Right lobe of liver (tissue), 6 donors: ENCODE measurements at regions not wholly inside any gene's neighbourhood (a gene's known extent, or its start where the extent isn't known, plus 50 kb on each side); places are given as distances from the start of the nearest gene placed in this dataset.

Source experiments
- ATAC-seq, 4 donors: fragments of 200-7000 bp; cut with Tn5 transposase; one replicate each; pipeline ENCODE4 v1.9.1; 2020; ENCODE audit warnings: mild to moderate bottlenecking in 4 of 4, moderate library complexity in 4 of 4
- DNase-seq, 3 donors: peaks; one replicate each; pipeline ENCODE4 v3.0.0-alpha.2; 2020
- H3K27ac ChIP-seq, 3 donors: fragments of 200-600 bp; one replicate each; pipeline ENCODE4 v1.8.0; 2022
- H3K27me3 ChIP-seq, 2 donors: fragments of 200-600 bp; one replicate each; pipeline ENCODE4 v1.8.0; 2022
- H3K36me3 ChIP-seq, 4 donors: fragments of 200-600 bp; sonication (generic) in 1 of 4; one replicate each; pipeline versions ENCODE4 v1.5.1 to v1.8.0; 2017 to 2022; ENCODE audit warnings: control low read depth in 1 of 4
- H3K4me1 ChIP-seq, 4 donors: fragments of 200-600 bp; sonication (generic) in 1 of 4; one replicate each; pipeline versions ENCODE4 v1.5.1 to v1.8.0; 2017 to 2022; ENCODE audit warnings: control low read depth in 1 of 4
- H3K4me3 ChIP-seq, 3 donors: fragments of 200-600 bp; one replicate each; pipeline ENCODE4 v1.8.0; 2022
- H3K9me3 ChIP-seq, 4 donors: fragments of 200-600 bp; sonication (generic) in 1 of 4; one replicate each; pipeline versions ENCODE4 v1.5.1 to v1.8.0; 2017 to 2022; ENCODE audit warnings: control low read depth in 1 of 4
- POLR2A ChIP-seq: fragments of 450-650 bp; IDR thresholded peaks from one replicate; pipeline ENCODE4 v1.6.1; 2017; ENCODE audit warnings: antibody characterized with exemption, mild to moderate bottlenecking
- WGBS: methylation state at CpG from one replicate; pipeline ENCODE4 v1.1.6; 2018; ENCODE audit warnings: low coverage, low lambda C conversion rate; ENCODE audit not compliant: insufficient coverage; ENCODE audit errors: missing lambda C conversion rate; 5-methylcytosine and 5-hydroxymethylcytosine counted together
- intact Hi-C, 2 donors: fragments of 100-400 bp; cut with DNase I; formaldehyde crosslinking; loops; one replicate each; pipeline versions ENCODE4 v1.11.2 to v1.14.1; 2022
- TF ChIP-seq, protein P1 (sequence below), 4 donors: fragments of 200-600 bp in 3 of 4; fragments of 450-650 bp in 1 of 4; IDR thresholded peaks; one replicate each; pipeline versions ENCODE4 v1.5.1 to v1.8.0; 2016 to 2022; ENCODE audit warnings: antibody characterized with exemption in 4 of 4, mild to moderate bottlenecking in 2 of 4
- donor health status: DM: no; HTN: yes; CAD: no.
- donor health status: DM: no; HTN: no; CAD: no.
- donor health status: DM: no; HTN: no; CAD: no.
- donor health status: DM: no; HTN: yes; CAD: no.
- donor health status: DM: no; HTN: yes; CAD: no.

DNA sequence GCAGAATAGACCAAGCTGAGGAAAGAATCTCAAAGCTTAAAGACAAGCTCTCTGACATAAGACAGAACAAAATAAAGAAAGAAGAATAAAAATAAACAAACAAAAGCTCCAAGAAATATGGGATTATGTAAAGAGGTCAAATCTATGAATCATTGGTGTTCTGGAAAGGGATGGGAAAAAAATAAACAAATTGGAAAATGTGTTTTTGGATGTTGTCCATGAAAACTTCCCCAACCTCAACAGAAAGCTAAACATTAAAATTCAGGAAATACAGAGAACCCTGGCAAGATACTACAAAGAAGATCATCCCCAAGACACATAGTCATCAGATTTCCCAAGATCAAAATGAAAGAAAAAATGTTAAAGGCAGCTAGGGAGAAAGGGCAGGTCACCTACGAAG, 662.0 kb upstream of the CDH18 start:
- intact Hi-C loops, result no loop called here
- Histone ChIP-seq H3K9me3 (no peaks in the 10 kb centered on the region), H3K36me3 (no peaks in the 10 kb centered on the region), H3K27me3 (no peaks in the 10 kb centered on the region), H3K4me3 (no peak overlapping the region), H3K27ac (no peak overlapping the region), H3K4me1 (no peaks in the 10 kb centered on the region)
- DNase-seq (no peak), ATAC-seq (no peak)
- TF ChIP-seq, protein P1, sequence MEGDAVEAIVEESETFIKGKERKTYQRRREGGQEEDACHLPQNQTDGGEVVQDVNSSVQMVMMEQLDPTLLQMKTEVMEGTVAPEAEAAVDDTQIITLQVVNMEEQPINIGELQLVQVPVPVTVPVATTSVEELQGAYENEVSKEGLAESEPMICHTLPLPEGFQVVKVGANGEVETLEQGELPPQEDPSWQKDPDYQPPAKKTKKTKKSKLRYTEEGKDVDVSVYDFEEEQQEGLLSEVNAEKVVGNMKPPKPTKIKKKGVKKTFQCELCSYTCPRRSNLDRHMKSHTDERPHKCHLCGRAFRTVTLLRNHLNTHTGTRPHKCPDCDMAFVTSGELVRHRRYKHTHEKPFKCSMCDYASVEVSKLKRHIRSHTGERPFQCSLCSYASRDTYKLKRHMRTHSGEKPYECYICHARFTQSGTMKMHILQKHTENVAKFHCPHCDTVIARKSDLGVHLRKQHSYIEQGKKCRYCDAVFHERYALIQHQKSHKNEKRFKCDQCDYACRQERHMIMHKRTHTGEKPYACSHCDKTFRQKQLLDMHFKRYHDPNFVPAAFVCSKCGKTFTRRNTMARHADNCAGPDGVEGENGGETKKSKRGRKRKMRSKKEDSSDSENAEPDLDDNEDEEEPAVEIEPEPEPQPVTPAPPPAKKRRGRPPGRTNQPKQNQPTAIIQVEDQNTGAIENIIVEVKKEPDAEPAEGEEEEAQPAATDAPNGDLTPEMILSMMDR (IDR thresholded peaks at IDR 0.05), result no peak
- no peak for TF ChIP-seq POLR2A
- WGBS, result 21% methylated on average over 1 of the region's 1 CpG

DNA sequence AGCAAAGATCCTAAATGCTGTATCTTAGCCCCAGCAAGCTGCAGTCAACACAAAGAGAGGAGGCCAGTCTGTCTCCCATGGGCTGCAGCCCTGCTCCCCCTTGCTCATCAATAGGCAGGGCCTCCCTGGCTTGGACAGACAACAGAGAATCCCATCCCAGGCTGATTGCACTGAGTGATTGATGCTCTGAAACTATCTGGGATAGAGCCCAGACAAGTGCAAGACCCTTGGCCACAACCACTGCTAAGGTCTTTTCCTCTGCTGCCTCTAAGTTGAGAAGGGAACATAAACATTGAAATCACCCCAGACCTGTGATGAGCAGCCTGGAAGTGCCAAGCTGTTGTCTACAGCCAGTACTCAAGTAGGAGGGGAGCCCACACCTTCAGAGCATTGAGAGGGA, 661.0 kb upstream of the CDH18 start:
- TF ChIP-seq, protein P1 (IDR thresholded peaks at IDR 0.05), result no peak
- TF ChIP-seq POLR2A, result no peak
- DNase-seq, result no peak

DNA sequence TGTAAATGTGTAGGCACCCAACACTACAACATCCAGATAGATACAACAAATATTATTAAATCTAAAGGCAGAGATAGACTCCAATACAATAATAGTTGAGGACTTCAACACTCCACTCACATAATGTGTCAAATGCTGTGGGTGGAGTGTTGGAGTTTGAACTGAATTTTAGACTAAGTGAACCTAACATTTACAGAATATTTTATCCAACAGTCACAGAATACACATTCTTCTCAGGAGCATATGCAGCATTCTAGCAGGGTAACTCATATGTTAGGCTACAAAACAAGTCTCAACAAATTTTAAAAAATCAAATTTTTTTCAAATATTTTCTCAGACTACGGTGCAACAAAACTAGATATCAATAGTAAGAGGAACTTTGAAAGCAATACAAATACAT, 648.7 kb upstream of the CDH18 start:
- TF ChIP-seq POLR2A, result no peak
- TF ChIP-seq, protein P1 (IDR thresholded peaks at IDR 0.05), result no peak

More for the DNA sequence above, 661.0 kb upstream of the CDH18 start:
- H3K27ac ChIP-seq, result no peak overlapping the region
- intact Hi-C loops, result no loop called here
- no peaks in the 10 kb centered on the region for H3K36me3 ChIP-seq
- ATAC-seq, result no peak
- no peaks in the 10 kb centered on the region for H3K27me3 ChIP-seq
- no peak overlapping the region for H3K4me3 ChIP-seq
- no peaks in the 10 kb centered on the region for H3K9me3 ChIP-seq
- no peaks in the 10 kb centered on the region for H3K4me1 ChIP-seq

DNA sequence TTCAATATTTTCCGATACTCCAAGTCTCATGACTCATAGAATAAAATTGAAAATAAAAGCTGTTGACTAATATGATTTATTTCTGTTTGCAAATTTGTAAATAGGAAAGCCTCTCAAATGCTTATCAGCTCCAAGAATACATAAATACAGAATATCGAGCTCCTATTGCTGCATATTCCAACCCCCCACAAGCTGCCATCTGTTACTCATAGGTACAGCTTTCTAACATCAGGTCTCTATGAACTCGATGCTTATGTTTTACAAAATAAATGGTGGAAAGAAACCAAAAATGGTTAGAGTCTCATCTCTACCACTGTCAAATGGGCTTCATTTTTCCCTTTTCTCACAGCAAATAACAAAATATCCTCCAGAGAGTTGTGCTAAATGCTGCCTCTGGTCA, 631.6 kb upstream of the CDH18 start:
- Histone ChIP-seq H3K36me3 (no peaks in the 10 kb centered on the region), H3K27ac (no peak overlapping the region), H3K27me3 (no peaks in the 10 kb centered on the region), H3K4me1 (no peaks in the 10 kb centered on the region), H3K9me3 (no peaks in the 10 kb centered on the region), H3K4me3 (no peak overlapping the region)
- 58% methylated on average over 3 of the region's 3 CpGs for WGBS
- intact Hi-C loops, result no loop called here
- no peak for DNase-seq
- no peak for ATAC-seq
- TF ChIP-seq, protein P1 (IDR thresholded peaks at IDR 0.05), result no peak
- TF ChIP-seq POLR2A, result no peak

More for the DNA sequence above, 648.7 kb upstream of the CDH18 start:
- intact Hi-C loops, result no loop called here
- no peaks in the 10 kb centered on the region for H3K27me3 ChIP-seq
- H3K36me3 ChIP-seq, result no peaks in the 10 kb centered on the region
- DNase-seq (no peak), ATAC-seq (no peak)
- no peak overlapping the region for H3K27ac ChIP-seq
- H3K9me3 ChIP-seq, result no peaks in the 10 kb centered on the region
- H3K4me3 ChIP-seq, result no peak overlapping the region
- H3K4me1 ChIP-seq, result no peaks in the 10 kb centered on the region
- whole genome bisulfite sequencing, result 15% methylated on average over 1 of the region's 1 CpG

DNA sequence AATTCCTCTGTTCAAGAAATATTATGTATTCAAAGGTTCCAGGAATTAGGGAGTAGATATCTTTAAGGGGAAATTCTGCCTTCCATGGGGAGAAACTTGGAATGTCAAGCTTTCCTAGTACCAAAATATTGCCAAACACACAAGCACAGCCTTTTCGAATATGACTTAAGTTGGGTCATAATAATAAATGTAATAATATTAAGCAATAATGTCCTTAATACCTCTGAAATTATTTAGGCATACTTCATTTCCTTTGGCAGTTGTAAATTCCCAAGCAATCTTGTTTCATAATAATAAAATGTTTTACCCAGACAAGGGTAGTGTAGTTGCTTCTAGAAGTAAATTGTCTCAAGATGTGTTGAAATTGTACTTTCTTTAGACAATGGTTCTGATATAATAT, 630.3 kb upstream of the CDH18 start:
- no peaks in the 10 kb centered on the region for H3K4me1 ChIP-seq
- WGBS, result 37% methylated on average over 1 of the region's 1 CpG
- no peaks in the 10 kb centered on the region for H3K27me3 ChIP-seq
- no peak overlapping the region for H3K27ac ChIP-seq
- TF ChIP-seq, protein P1 (IDR thresholded peaks at IDR 0.05), result no peak
- TF ChIP-seq POLR2A, result no peak
- ATAC-seq, result no peak
- DNase-seq, result no peak
- no peaks in the 10 kb centered on the region for H3K36me3 ChIP-seq
- intact Hi-C loops, result no loop called here
- no peak overlapping the region for H3K4me3 ChIP-seq
- no peaks in the 10 kb centered on the region for H3K9me3 ChIP-seq
